ENCODE measurements at regions not wholly inside any gene's neighbourhood (a gene's known extent, or its start where the extent isn't known, plus 50 kb on each side); places are given as distances from the start of the nearest gene placed in this dataset.

DNA sequence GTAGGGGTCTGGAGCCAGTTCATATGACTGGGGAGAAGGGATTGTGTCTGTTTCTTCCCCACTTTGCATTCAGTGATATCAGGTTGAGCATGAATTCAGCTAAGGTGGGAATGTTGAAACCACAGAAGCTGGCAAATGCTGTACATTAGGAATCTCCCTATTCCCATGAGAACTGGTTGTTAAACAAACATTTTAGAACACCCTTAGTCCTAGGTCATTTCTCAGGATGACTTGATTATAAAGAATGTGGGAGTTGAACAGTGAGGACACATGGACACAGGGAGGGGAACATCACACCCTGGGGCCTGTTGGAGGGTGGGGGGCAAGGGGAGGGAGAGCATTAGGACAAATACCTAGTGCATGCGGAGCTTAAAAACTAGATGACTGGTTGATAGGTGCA is 62.6 kb upstream of the LIMCH1 start:
- Histone ChIP-seq H3K36me3 (no peaks in the 10 kb centered on the region), H3K9me3 (replicated peaks) (no peaks in the 10 kb centered on the region)
- DNase-seq (ENCODE audit: low read depth in 1 of 2, low spot score in 2 of 2) = peak in 1 of 2 experiments; percentile 28

DNA sequence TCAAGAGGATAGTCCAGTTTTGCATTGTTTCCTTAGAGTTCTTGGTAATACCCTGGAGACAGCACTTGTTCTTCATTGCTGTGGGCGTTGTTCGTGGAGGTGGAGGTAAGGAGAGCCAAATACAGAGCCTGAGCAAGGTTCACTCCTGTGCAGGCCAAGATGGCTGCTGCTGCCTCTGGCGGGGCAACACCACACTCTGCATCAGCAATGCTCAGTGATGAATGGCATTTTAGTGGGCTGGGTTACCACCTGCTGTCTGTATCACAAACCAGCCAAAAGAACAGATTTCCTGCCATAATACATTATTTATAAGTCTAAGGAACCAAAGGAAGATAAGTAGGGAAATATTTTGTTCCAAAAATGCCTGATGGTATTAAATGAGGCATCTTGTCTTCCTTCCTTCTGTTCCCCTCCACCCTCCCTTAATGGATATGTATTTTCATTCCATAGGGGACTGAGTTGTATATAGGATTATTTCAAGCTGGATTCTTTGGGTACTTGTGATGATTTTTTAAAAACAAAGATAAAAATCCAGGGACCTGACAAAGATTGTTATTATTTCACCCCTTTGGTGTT is 61.6 kb upstream of the LIMCH1 start:
- Histone ChIP-seq H3K27me3 (replicated peaks) (no peaks in the 10 kb centered on the region), H3K4me1 (replicated peaks) (peaks cover 11% of the 10 kb centered on the region), H3K9me3 (replicated peaks) (no peaks in the 10 kb centered on the region), H3K27ac (no peak overlapping the region), H3K4me3 (no peak overlapping the region), H3K36me3 (no peaks in the 10 kb centered on the region)
- no peak for DNase-seq (ENCODE audit: low read depth in 1 of 2, low spot score in 2 of 2)

More for the DNA sequence above, 62.6 kb upstream of the LIMCH1 start:
- no peak overlapping the region for H3K4me3 ChIP-seq
- no peaks in the 10 kb centered on the region for H3K27me3 ChIP-seq (replicated peaks)
- H3K4me1 ChIP-seq (replicated peaks) = peaks cover 11% of the 10 kb centered on the region
- H3K27ac ChIP-seq = no peak overlapping the region

DNA sequence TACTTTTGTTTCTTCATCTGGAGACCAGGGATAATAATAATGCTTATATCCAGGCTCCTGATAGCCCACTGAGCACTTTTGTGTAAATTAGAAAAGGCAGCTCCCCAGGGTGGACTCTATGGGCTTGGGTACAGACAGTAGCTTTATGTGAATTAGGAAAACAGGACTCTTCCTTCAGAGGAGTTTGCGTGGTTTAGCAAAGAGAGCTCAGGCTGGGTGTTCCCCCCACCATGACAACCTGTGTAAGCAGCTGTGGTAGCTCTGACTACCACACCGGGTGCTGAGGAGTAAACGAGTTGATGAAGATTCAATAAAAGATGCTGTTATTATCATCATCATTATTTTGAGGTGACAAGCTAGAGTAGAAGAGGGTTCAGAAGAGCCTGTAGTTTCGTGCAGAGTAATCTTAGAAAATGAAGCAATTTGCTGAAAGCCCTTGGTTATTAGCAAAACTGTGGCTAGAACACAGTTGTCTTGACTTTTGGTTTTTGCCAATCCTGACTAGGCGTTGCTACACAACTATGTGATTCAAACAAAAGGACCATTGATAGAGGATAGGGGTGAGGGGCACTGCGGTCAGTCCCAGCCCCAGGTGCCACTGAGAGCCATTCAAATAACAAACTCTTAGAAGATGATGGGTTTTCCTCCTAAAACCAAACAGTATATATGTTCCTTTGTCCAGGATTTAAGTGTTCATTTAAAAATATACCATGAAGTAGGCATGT is 60.6 kb upstream of the LIMCH1 start:
- no peak for DNase-seq (ENCODE audit: low read depth in 1 of 2, low spot score in 2 of 2)
- Histone ChIP-seq H3K36me3 (no peaks in the 10 kb centered on the region), H3K27ac (no peak overlapping the region), H3K4me1 (replicated peaks) (peaks cover 11% of the 10 kb centered on the region), H3K27me3 (replicated peaks) (no peaks in the 10 kb centered on the region), H3K9me3 (replicated peaks) (no peaks in the 10 kb centered on the region), H3K4me3 (no peak overlapping the region)

DNA sequence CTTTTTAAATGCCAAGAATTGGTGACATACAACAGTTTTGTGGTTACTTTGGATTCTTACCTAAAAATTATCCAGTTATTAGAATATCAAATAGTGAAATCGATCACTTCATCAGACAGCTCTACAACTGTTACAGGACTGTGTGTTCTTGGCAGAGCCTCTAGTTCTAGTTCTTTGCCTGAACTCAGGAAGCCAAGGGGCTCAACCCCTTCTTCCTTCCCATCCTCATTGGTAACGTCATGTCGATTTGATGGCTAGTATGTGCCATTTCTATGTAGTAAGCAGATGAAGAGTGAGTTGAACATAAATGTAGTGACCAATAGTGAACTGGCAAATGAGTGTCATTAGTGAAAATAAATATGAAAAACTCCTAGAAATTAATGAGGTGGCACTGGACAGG is 59.4 kb upstream of the LIMCH1 start:
- no peaks in the 10 kb centered on the region for H3K27me3 ChIP-seq (replicated peaks)
- H3K27ac ChIP-seq = no peak overlapping the region
- H3K4me3 ChIP-seq = no peak overlapping the region
- peaks cover 11% of the 10 kb centered on the region for H3K4me1 ChIP-seq (replicated peaks)
- no peaks in the 10 kb centered on the region for H3K36me3 ChIP-seq
- no peak for DNase-seq (ENCODE audit: low read depth in 1 of 2, low spot score in 2 of 2)
- H3K9me3 ChIP-seq (replicated peaks) = no peaks in the 10 kb centered on the region

DNA sequence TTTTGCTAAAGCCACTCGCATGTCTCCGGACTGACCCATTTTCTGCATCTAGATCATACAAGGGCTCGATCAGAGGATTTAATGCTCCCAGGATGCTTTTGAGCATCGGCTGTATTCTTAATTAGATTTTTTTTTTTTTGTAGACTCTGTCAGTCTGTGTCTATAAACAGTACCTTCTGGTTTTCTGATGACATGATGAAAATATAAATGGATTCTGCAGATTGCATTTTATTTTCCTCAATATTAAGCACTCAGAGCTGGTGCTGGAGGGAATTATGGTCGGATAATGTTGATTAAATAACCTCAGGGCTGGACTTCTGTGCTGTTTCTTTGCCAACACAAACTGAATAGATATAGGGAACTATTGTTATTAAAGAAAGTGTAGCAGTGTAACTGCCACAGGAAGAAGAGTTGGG is 57.1 kb upstream of the LIMCH1 start:
- no peak for DNase-seq (ENCODE audit: low read depth in 1 of 2, low spot score in 2 of 2)
- no peaks in the 10 kb centered on the region for H3K36me3 ChIP-seq
- H3K27me3 ChIP-seq (replicated peaks) = no peaks in the 10 kb centered on the region
- peaks cover 1% of the 10 kb centered on the region; the same call in 1 of the 2 replicates for H3K4me1 ChIP-seq (replicated peaks)
- H3K9me3 ChIP-seq (replicated peaks) = no peaks in the 10 kb centered on the region
- H3K4me3 ChIP-seq = no peak overlapping the region
- no peak overlapping the region for H3K27ac ChIP-seq

DNA sequence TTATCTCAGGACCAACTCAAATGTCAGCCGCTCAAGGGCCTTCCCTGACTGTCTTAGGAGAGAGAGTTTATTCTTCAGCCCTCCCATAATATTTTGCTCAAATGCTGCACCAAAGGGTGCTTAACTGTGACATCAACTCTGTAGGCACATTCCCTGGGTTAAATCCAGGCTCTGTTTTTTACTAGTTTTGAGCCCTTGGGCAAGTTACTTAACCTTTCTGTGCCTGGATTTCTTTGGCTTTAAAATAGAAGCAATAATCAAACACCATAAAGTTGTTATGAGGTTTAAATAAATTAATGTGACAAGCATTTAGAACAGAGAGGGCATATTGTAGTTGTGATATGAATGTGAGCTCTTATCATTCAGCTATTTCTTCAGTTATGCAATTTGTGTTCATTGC is 54.2 kb upstream of the LIMCH1 start:
- no peaks in the 10 kb centered on the region for H3K4me1 ChIP-seq (replicated peaks)
- H3K4me3 ChIP-seq = no peak overlapping the region
- DNase-seq (ENCODE audit: low read depth in 1 of 2, low spot score in 2 of 2) = no peak
- no peaks in the 10 kb centered on the region for H3K36me3 ChIP-seq
- H3K27me3 ChIP-seq (replicated peaks) = no peaks in the 10 kb centered on the region
- no peak overlapping the region for H3K27ac ChIP-seq
- H3K9me3 ChIP-seq (replicated peaks) = no peaks in the 10 kb centered on the region

DNA sequence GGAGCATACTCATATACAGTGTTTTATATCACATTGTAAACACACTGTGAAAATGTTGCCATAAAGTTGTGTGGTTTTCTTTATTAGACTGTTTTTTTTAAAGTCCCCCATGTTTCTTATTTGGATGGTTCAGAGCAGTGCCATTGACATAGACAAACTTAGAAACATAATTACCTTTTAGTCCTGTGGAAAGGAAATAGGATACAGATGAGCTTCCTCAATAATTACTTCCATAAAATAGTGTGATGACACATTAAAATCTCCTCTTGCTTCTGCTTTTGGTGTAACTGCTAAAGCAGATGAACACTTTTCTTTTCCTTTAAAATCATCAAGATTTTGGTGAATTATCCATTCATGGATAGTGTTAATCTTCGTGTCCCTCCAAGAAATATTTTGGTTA is 52.9 kb upstream of the LIMCH1 start:
- no peak for DNase-seq (ENCODE audit: low read depth in 1 of 2, low spot score in 2 of 2)
- Histone ChIP-seq H3K27ac (no peak overlapping the region), H3K36me3 (no peaks in the 10 kb centered on the region), H3K27me3 (replicated peaks) (no peaks in the 10 kb centered on the region), H3K9me3 (replicated peaks) (no peaks in the 10 kb centered on the region), H3K4me1 (replicated peaks) (no peaks in the 10 kb centered on the region), H3K4me3 (no peak overlapping the region)

DNA sequence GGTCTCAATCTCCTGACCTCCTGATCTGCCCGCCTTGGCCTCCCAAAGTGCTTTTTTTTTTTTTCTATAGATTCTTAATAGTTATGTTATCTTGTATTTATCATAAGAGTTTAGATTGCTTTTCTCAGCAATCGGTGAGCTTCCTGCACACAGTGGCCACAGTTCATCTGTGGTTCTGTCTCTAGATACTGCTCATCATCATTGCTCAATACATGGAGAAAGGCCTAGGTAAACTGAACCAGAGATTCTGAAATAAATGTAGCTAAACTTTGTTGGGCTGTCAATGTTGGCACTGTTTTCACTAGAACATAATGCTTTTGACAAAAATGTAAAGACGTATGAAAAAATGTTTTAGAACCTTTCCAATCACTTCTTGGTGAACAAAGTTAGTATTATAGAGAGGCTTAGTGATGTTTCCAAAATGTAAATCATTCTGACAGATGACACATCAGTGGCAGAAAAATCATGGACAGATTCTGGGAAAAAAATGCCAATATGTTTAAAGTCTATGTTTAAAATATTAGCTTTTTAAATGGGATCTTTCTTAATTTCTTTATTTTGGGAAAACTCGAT is 50.0 kb upstream of the LIMCH1 start:
- Histone ChIP-seq H3K27me3 (replicated peaks) (no peaks in the 10 kb centered on the region), H3K27ac (no peak overlapping the region), H3K36me3 (no peaks in the 10 kb centered on the region), H3K4me1 (replicated peaks) (no peaks in the 10 kb centered on the region), H3K4me3 (no peak overlapping the region), H3K9me3 (replicated peaks) (no peaks in the 10 kb centered on the region)
- no peak for DNase-seq (ENCODE audit: low read depth in 1 of 2, low spot score in 2 of 2)

Measured in SJSA1 (cell line).